A549 (cell line): ENCODE measurements at regions not wholly inside any gene's neighbourhood (a gene's known extent, or its start where the extent isn't known, plus 50 kb on each side); places are given as distances from the start of the nearest gene placed in this dataset.

Experiments used
- ATAC-seq, 2 experiments: fragments of 200-7000 bp in 1 of 2; fragments of >200 bp in 1 of 2; cut with Nextera tagmentation in 1 of 2; cut with Tn5 transposase in 1 of 2; 3 replicates each; pipeline versions ENCODE4 v1.8.0 to v1.9.1; 2018 to 2020; ENCODE audit warnings: mild to moderate bottlenecking in 1 of 2, moderate library complexity in 1 of 2
- CTCF ChIA-PET: fragments of 300-600 bp; sonication (Branson Sonifier 250); formaldehyde crosslinking; extraction: SDS; loops from one replicate; lab custom pipeline; 2021; ENCODE audit warnings: antibody characterized with exemption, inconsistent platforms; lab: Yijun Ruan, JAX
- POLR2A ChIA-PET: fragments of 350-600 bp; formaldehyde crosslinking; extraction: SDS; loops from one replicate; lab custom pipeline; 2021; ENCODE audit warnings: antibody characterized with exemption, inconsistent platforms; lab: Yijun Ruan, JAX
- DNase-seq, 2 experiments: peaks; one replicate each; pipeline versions ENCODE4 v3.0.0 to v3.0.0-alpha.2; 2011 to 2016; ENCODE audit warnings: low read depth in 1 of 2, low spot score in 1 of 2
- FAIRE-seq: peaks from 2 replicates; lab custom pipeline; 2011; peaks lifted over from hg19 to GRCh38; lab: Jason Lieb, UNC
- H3K27ac ChIP-seq, 2 experiments: fragments of >200 bp; sonication (Bioruptor Twin); formaldehyde crosslinking; 3 replicates each; pipeline ENCODE4 v1.5.1; 2016 to 2017
- H3K4me1 ChIP-seq: fragments of >200 bp; sonication (Bioruptor Twin); formaldehyde crosslinking; 3 replicates; pipeline ENCODE4 v1.6.1; 2016
- H3K4me2 ChIP-seq: fragments of >200 bp; sonication (Bioruptor Twin); formaldehyde crosslinking; 3 replicates; pipeline ENCODE4 v1.6.1; 2016
- H3K4me3 ChIP-seq: fragments of >200 bp; sonication (Bioruptor Twin); formaldehyde crosslinking; 3 replicates; pipeline ENCODE4 v1.5.1; 2016
- H3K9me3 ChIP-seq: fragments of >200 bp; sonication (Bioruptor Twin); formaldehyde crosslinking; 3 replicates; pipeline ENCODE4 v1.6.1; 2016
- CBX8 ChIP-seq: fragments of 200-600 bp; sonication (generic); IDR thresholded peaks from 2 replicates; pipeline ENCODE4 v1.6.1; 2016
- CEBPB ChIP-seq, 2 experiments: fragments of >200 bp in 1 of 2; sonication (Bioruptor Twin) in 1 of 2; formaldehyde crosslinking in 1 of 2; IDR thresholded peaks; 2 replicates each; pipeline ENCODE4 v1.6.1; 2012 to 2016
- CHD4 ChIP-seq: fragments of 200-600 bp; sonication (generic); IDR thresholded peaks from 2 replicates; pipeline ENCODE4 v1.6.1; 2016; ENCODE audit warnings: antibody characterized with exemption, mild to moderate bottlenecking, borderline replicate concordance
- EHF ChIP-seq: fragments of 250-450 bp; sonication (Bioruptor Pico); IDR thresholded peaks from 2 replicates; pipeline ENCODE4 v1.5.0; 2020; ENCODE audit warnings: mild to moderate bottlenecking
- EHMT2 ChIP-seq: fragments of 200-600 bp; sonication (generic); IDR thresholded peaks from 2 replicates; pipeline ENCODE4 v1.6.1; 2016; ENCODE audit warnings: antibody characterized with exemption, low read depth, mild to moderate bottlenecking, moderate library complexity
- HOXB13 ChIP-seq: fragments of 250-450 bp; sonication (Bioruptor Pico); IDR thresholded peaks from 2 replicates; pipeline ENCODE4 v1.5.0; 2020; ENCODE audit warnings: low read depth, mild to moderate bottlenecking, moderate library complexity
- JUN ChIP-seq, 2 experiments: fragments of >200 bp; sonication (Bioruptor Twin); formaldehyde crosslinking; IDR thresholded peaks; 2 replicates in 1 of 2; 3 replicates in 1 of 2; pipeline ENCODE4 v1.6.1; 2016 to 2017
- KDM1A ChIP-seq: fragments of 200-600 bp; sonication (generic); IDR thresholded peaks from 2 replicates; pipeline ENCODE4 v1.6.1; 2016; ENCODE audit warnings: low read depth, mild to moderate bottlenecking
- KDM5A ChIP-seq: fragments of 200-600 bp; sonication (generic); IDR thresholded peaks from 2 replicates; pipeline ENCODE4 v1.6.1; 2016; ENCODE audit warnings: antibody characterized with exemption, mild to moderate bottlenecking
- MYC ChIP-seq: IDR thresholded peaks from 2 replicates; pipeline ENCODE4 v1.6.1; 2012; ENCODE audit warnings: mild to moderate bottlenecking, inconsistent platforms, low read length, improper control_type of control experiment, borderline replicate concordance
- POLR2AphosphoS2 ChIP-seq: conservative IDR thresholded peaks from 2 replicates; pipeline ENCODE4 v1.6.1; 2012; ENCODE audit warnings: low read length, improper control_type of control experiment, inconsistent platforms
- RARB ChIP-seq: fragments of 250-450 bp; sonication (Bioruptor Pico); IDR thresholded peaks from 2 replicates; pipeline ENCODE4 v1.8.0; 2021; ENCODE audit warnings: mild to moderate bottlenecking, moderate library complexity
- RCOR1 ChIP-seq: fragments of 150-350 bp; IDR thresholded peaks from 2 replicates; pipeline ENCODE4 v1.6.1; 2014; ENCODE audit warnings: antibody characterized with exemption, low read length, low read depth
- RFX5 ChIP-seq: fragments of 450-650 bp; IDR thresholded peaks from 2 replicates; pipeline ENCODE4 v1.7.1; 2014; ENCODE audit warnings: antibody characterized with exemption, mild to moderate bottlenecking, moderate library complexity
- SREBF2 ChIP-seq: fragments of 450-650 bp; IDR thresholded peaks from 2 replicates; pipeline ENCODE4 v1.6.1; 2014; ENCODE audit warnings: mild to moderate bottlenecking, moderate library complexity
- TFCP2L1 ChIP-seq: fragments of 250-450 bp; sonication (Bioruptor Pico); IDR thresholded peaks from 2 replicates; pipeline ENCODE4 v1.5.0; 2021; ENCODE audit warnings: mild to moderate bottlenecking
- ZNF302 ChIP-seq: fragments of 250-450 bp; sonication (Bioruptor Pico); IDR thresholded peaks from 2 replicates; pipeline ENCODE4 v1.9.0; 2021; ENCODE audit warnings: inconsistent platforms, mild to moderate bottlenecking, moderate library complexity
- WGBS: methylation state at CpG from one replicate; pipeline ENCODE4 v1.1.6; 2017; ENCODE audit errors: missing lambda C conversion rate; 5-methylcytosine and 5-hydroxymethylcytosine counted together
- TF ChIP-seq, protein P1 (sequence below): IDR thresholded peaks from 2 replicates; pipeline ENCODE4 v1.6.1; 2012
- TF ChIP-seq, protein P2 (sequence below): fragments of >200 bp; sonication (Bioruptor Twin); formaldehyde crosslinking; IDR thresholded peaks from 2 replicates; pipeline ENCODE4 v1.6.1; 2016
- TF ChIP-seq, protein P3 (sequence below): fragments of 200-600 bp; sonication (generic); IDR thresholded peaks from 2 replicates; pipeline ENCODE4 v1.6.1; 2016; ENCODE audit warnings: antibody characterized with exemption, mild to moderate bottlenecking, moderate library complexity
- TF ChIP-seq, protein P4 (sequence below): IDR thresholded peaks from 2 replicates; pipeline ENCODE4 v1.6.1; 2012; ENCODE audit warnings: low read depth, borderline replicate concordance

DNA sequence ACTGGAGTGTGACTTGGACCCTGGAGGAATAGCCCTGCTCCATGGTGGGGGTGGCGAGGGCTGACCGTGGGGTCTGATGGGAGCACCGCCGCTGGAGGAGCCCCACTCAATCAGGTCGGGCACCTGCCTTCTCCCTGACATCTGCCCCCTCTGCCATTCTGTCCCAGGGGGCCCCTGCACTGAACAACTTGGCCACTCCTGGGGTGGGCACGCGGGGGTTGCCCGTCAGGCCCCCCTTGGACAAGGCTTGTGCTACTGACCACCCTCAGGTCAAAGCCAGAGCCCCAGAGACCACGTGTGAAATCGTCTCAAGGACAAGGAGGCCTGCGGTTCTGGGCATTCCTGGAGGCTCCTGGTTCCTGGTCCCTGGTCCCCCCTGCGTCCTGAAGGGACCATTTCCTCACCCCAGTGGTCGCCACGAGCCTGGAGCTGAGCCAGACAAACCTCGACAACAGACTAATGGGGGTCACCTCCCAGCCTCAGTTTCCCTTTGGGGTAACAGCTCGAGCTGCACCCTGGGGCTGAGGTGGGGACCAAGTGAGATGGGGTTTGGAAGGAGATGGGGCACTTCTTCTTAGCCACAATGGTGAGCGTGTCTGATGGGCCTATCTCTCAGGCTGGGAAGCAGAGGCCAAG is 73.4 kb upstream of the RNU6ATAC start (continued):
- TF ChIP-seq, protein P1, sequence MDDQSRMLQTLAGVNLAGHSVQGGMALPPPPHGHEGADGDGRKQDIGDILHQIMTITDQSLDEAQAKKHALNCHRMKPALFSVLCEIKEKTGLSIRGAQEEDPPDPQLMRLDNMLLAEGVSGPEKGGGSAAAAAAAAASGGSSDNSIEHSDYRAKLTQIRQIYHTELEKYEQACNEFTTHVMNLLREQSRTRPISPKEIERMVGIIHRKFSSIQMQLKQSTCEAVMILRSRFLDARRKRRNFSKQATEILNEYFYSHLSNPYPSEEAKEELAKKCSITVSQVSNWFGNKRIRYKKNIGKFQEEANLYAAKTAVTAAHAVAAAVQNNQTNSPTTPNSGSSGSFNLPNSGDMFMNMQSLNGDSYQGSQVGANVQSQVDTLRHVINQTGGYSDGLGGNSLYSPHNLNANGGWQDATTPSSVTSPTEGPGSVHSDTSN: no peak
- TF ChIP-seq RCOR1: no peak
- TF ChIP-seq, all 56 proteins: peak for 0

DNA sequence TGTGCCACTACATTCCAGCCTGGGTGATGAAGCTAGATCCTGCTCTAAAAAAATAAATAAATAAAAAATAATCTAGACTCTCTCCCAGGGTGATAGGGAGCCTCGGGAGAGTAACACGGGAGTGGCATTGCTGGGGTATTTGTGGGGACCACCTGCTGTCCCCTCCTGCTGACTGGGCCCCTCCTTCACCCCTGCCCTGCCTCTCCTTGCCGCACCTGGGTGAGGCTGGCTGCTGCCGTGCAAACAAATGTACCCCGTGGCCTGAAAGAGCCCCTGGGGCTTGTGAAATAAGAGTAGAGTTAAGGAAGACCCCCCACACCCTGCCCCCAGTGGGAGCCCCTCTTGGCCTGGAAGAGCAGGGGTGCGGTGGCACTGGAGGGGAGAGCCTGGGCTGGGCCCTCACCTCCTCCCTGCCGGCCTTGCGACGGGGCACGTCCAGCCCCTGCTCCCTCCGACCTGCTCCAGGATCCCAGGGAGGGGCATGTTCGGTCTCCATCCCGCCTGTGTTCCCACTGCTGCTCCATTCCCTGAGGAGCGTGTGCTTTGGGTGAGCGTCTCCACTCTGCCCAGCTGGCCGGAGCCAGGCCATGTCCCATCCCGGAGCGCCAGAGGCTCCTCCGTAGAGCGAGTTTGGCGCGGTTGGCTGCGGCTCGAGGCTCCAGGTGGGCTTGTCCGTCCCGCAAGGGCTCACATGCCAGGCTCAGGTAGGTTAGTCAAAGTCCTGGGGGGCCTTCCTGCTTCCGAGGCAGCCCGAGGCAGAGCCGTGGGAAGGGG is 75.0 kb upstream of the RNU6ATAC start:
- no peak for ATAC-seq
- DNase-seq: no peak
- WGBS: 79% methylated on average over 9 of the region's 29 CpGs
- Histone ChIP-seq H3K4me2 (no peak overlapping the region), H3K4me1 (no peaks in the 10 kb centered on the region), H3K9me3 (no peaks in the 10 kb centered on the region), H3K27ac (no peak overlapping the region), H3K4me3 (no peak overlapping the region)
- POLR2A ChIA-PET: no interaction called here
- TF ChIP-seq, protein P2, sequence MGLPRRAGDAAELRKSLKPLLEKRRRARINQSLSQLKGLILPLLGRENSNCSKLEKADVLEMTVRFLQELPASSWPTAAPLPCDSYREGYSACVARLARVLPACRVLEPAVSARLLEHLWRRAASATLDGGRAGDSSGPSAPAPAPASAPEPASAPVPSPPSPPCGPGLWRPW: no peak
- no peak for TF ChIP-seq ZNF302 (CRISPR knock-in tag)
- TF ChIP-seq CHD4: no peak
- TF ChIP-seq, protein P3, sequence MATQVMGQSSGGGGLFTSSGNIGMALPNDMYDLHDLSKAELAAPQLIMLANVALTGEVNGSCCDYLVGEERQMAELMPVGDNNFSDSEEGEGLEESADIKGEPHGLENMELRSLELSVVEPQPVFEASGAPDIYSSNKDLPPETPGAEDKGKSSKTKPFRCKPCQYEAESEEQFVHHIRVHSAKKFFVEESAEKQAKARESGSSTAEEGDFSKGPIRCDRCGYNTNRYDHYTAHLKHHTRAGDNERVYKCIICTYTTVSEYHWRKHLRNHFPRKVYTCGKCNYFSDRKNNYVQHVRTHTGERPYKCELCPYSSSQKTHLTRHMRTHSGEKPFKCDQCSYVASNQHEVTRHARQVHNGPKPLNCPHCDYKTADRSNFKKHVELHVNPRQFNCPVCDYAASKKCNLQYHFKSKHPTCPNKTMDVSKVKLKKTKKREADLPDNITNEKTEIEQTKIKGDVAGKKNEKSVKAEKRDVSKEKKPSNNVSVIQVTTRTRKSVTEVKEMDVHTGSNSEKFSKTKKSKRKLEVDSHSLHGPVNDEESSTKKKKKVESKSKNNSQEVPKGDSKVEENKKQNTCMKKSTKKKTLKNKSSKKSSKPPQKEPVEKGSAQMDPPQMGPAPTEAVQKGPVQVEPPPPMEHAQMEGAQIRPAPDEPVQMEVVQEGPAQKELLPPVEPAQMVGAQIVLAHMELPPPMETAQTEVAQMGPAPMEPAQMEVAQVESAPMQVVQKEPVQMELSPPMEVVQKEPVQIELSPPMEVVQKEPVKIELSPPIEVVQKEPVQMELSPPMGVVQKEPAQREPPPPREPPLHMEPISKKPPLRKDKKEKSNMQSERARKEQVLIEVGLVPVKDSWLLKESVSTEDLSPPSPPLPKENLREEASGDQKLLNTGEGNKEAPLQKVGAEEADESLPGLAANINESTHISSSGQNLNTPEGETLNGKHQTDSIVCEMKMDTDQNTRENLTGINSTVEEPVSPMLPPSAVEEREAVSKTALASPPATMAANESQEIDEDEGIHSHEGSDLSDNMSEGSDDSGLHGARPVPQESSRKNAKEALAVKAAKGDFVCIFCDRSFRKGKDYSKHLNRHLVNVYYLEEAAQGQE: no peak
- no peak for TF ChIP-seq POLR2AphosphoS2
- TF ChIP-seq, protein P4, sequence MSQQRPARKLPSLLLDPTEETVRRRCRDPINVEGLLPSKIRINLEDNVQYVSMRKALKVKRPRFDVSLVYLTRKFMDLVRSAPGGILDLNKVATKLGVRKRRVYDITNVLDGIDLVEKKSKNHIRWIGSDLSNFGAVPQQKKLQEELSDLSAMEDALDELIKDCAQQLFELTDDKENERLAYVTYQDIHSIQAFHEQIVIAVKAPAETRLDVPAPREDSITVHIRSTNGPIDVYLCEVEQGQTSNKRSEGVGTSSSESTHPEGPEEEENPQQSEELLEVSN: no peak
- TF ChIP-seq JUN (IDR thresholded peaks at IDR 0.05): no peak
- no peak for TF ChIP-seq KDM5A
- TF ChIP-seq HOXB13 (CRISPR knock-in tag): no peak
- TF ChIP-seq SREBF2: no peak
- TF ChIP-seq TFCP2L1: no peak
- TF ChIP-seq RFX5: no peak
- TF ChIP-seq RARB (CRISPR knock-in tag): no peak
- TF ChIP-seq EHF (CRISPR knock-in tag): no peak
- no peak for TF ChIP-seq EHMT2
- no peak for TF ChIP-seq MYC
- TF ChIP-seq CBX8: no peak
- TF ChIP-seq CEBPB (IDR thresholded peaks at IDR 0.05): no peak
- no peak for TF ChIP-seq KDM1A
- FAIRE-seq: no peak
- CTCF ChIA-PET: interaction anchor here (1.5 kb wide), 1 partner anchor 26 kb away, joined by 4 read pairs; no protein-coding TSS in a partner anchor
